Bronchial epithelial cell (primary cell): ENCODE measurements at regions not wholly inside any gene's neighbourhood (a gene's known extent, or its start where the extent isn't known, plus 50 kb on each side); places are given as distances from the start of the nearest gene placed in this dataset.
"Not testable (repeated sequence)": the region's sequence is repeated elsewhere in the genome, so short reads cannot be mapped to it uniquely, and the experiment has no call there.

ENCODE experiments used
- DNase-seq: peaks from one replicate; pipeline ENCODE4 v3.0.0-alpha.2; 2010; ENCODE audit warnings: low read depth
- FAIRE-seq: peaks from 2 replicates; lab custom pipeline; 2011; peaks lifted over from hg19 to GRCh38; lab: Jason Lieb, UNC
- H3K27me3 ChIP-seq: 2 replicates; pipeline ENCODE4 v1.5.1; 2011; ENCODE audit warnings: low read length; ENCODE audit not compliant: control insufficient read depth, insufficient read depth
- H3K36me3 ChIP-seq: 2 replicates; pipeline ENCODE4 v1.5.1; 2011; ENCODE audit warnings: low read length; ENCODE audit not compliant: control insufficient read depth, insufficient read depth
- H3K4me3 ChIP-seq: 2 replicates; pipeline ENCODE4 v1.5.1; 2011; ENCODE audit warnings: mild to moderate bottlenecking, low read depth, low read length, control low read depth
- TF ChIP-seq, protein P1 (sequence below): IDR thresholded peaks from 2 replicates; pipeline ENCODE4 v1.5.1; 2011; ENCODE audit warnings: mild to moderate bottlenecking, moderate library complexity, low read length, control low read depth, inconsistent platforms; ENCODE audit not compliant: insufficient read depth, severe bottlenecking

DNA sequence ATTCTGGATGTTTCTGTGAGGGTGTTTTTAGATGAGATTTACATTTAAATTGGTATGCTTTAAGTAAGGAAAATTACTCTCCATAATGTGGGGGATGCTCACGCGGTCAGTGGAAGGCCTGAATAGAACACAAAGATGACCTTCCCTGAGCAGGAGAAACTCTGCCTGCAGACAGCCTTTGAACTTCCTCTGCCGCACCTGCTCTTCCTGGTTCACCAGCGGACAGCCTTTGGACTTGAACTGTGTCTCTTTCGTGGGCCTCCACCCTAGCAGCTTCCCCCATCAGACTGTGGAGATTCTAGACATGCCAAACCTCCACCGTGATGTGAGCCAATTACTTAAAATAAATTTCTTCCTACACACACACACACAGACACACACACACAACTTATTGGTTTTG is 210.7 kb downstream of the EFCAB11 start:
- Histone ChIP-seq H3K36me3 (no peaks in the 10 kb centered on the region), H3K4me3 (no peak overlapping the region), H3K27me3 (no peaks in the 10 kb centered on the region)
- FAIRE-seq (no peak), DNase-seq (no peak)
- TF ChIP-seq, protein P1, sequence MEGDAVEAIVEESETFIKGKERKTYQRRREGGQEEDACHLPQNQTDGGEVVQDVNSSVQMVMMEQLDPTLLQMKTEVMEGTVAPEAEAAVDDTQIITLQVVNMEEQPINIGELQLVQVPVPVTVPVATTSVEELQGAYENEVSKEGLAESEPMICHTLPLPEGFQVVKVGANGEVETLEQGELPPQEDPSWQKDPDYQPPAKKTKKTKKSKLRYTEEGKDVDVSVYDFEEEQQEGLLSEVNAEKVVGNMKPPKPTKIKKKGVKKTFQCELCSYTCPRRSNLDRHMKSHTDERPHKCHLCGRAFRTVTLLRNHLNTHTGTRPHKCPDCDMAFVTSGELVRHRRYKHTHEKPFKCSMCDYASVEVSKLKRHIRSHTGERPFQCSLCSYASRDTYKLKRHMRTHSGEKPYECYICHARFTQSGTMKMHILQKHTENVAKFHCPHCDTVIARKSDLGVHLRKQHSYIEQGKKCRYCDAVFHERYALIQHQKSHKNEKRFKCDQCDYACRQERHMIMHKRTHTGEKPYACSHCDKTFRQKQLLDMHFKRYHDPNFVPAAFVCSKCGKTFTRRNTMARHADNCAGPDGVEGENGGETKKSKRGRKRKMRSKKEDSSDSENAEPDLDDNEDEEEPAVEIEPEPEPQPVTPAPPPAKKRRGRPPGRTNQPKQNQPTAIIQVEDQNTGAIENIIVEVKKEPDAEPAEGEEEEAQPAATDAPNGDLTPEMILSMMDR: no peak

DNA sequence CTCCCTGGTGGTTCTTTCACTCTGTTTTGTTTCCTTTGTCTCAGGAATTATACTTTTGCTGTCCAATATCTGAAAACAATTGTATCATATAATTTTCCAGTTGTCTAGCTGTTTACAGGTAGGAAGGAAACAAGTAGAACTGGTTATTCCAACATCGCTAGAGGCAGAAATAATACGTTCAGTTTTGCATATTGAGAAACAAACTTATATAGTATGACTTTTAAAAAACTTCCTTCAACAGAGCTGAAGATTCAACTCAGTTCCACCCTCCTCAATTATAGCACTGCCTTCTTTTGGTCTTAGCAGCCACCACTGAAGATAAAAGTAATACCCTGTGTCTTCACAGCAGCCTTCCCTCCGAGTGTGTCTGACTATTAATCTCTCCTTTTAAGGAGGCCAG is 214.3 kb downstream of the EFCAB11 start:
- Histone ChIP-seq H3K4me3 (no peak overlapping the region), H3K27me3 (no peaks in the 10 kb centered on the region), H3K36me3 (no peaks in the 10 kb centered on the region)
- FAIRE-seq: no peak
- DNase-seq: peak; percentile 64
- TF ChIP-seq, protein P1: no peak

DNA sequence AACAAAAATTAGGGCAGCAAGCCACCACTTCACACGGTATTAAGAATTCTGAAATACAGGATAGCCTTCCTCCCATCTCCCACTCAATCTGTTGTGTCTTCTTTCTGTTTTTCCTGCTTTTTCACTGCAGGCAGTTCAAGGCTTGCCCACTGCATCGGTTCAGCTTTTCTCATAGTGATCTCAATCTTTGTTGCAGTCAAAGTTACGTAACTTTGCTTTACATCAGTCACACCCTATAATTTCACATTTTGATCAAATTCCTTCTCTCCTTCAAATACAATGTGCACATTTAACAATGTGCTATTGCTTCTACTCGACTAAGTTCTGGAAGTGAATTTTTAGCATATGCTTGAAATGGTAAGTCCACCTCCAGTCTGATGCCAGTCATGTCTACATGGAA is 217.6 kb downstream of the EFCAB11 start:
- TF ChIP-seq, protein P1: no peak
- FAIRE-seq (no peak), DNase-seq (peak; percentile 33)
- no peaks in the 10 kb centered on the region for H3K36me3 ChIP-seq
- no peak overlapping the region for H3K4me3 ChIP-seq
- H3K27me3 ChIP-seq: no peaks in the 10 kb centered on the region

DNA sequence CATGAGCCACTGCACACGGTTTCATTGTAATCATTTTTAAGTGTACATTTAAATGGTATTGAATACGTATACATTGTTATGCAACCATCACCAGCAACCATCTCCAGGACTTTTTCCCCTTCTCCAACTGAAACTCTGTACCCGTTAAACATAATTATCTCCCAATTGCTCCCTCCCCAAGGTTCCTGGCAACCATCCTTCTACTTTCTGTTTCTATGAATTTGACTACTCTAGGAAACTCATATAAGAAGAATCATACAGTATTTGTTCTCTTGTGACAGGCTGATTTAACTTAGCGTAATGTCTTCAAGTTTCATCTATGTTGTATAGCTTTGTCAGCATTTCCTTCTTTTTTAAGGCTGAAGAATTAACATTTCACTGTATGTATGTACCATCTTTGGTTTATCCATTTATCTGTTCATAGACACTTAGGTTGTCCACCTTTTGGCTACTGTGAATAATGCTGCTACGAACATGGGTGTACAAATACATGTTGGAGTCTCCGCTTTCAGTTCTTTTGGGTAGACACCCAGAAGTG is 223.1 kb downstream of the EFCAB11 start:
- H3K36me3 ChIP-seq: no peaks in the 10 kb centered on the region
- TF ChIP-seq, protein P1: no peak
- no peak overlapping the region for H3K4me3 ChIP-seq
- FAIRE-seq: no peak
- DNase-seq: no peak
- no peaks in the 10 kb centered on the region for H3K27me3 ChIP-seq

DNA sequence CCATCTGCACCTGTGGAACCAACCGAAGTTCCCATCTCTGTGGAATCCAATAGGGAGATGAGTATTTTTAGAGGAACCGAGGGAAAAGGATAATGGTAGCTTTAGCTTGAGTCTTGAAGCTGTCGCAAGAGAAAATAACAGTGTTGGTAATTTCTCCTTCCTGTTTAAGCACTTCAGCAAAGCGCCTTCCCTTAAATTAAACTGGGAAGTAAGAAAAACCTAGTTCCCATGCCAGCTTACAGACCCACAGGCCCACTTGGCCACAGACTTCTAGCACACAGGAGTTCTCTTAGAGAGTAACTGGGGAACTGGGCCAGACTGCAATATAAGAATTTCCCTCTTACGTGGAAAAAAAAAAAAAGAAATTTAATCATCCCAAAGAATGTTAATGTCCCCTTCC is 223.8 kb downstream of the EFCAB11 start:
- Histone ChIP-seq H3K4me3 (no peak overlapping the region), H3K27me3 (no peaks in the 10 kb centered on the region), H3K36me3 (no peaks in the 10 kb centered on the region)
- FAIRE-seq (no peak), DNase-seq (no peak)
- TF ChIP-seq, protein P1: no peak

DNA sequence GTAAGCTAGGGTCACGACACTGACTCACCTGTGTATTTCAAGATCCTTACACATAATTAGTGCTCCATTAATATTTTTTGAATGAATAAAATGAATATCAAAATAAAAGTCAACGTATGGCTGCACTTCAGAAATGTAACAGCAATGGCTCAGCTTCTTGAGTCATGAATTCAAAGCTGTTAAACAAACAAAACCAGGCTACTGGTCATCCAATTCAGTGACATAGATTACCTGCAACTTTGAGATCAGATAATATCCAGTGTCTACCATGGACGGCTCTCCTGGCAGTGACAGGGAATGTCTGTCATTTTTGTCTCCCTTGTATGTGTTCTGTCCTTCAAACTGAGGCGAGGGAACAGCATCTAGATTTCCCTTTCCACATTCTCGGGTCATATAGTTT is 225.6 kb downstream of the EFCAB11 start:
- DNase-seq (peak; percentile 25), FAIRE-seq (no peak)
- H3K27me3 ChIP-seq: no peaks in the 10 kb centered on the region
- H3K4me3 ChIP-seq: no peak overlapping the region
- H3K36me3 ChIP-seq: no peaks in the 10 kb centered on the region
- TF ChIP-seq, protein P1: no peak

DNA sequence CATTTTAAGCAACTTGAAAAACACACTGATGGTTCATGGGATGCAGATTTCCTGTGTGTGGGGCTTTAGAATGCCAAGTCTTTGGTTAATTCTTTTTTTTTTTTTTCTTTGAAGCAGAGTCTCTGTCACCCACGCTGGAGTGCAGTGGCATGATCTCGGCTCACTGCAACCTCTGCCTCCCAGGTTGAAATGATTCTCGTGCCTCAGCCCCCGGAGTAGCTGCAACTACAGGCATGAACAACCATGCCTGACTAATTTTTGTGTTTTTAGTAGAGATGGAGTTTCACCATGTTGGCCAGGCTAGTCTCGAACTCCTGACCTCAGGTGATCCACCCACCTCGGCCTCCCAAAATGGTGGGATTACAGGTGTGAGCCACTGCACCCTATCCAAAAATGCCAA is 228.3 kb downstream of the EFCAB11 start:
- H3K4me3 ChIP-seq, H3K27me3 ChIP-seq, DNase-seq, H3K36me3 ChIP-seq, FAIRE-seq: not testable (repeated sequence)
